ENCODE measurements at regions not wholly inside any gene's neighbourhood (a gene's known extent, or its start where the extent isn't known, plus 50 kb on each side); places are given as distances from the start of the nearest gene placed in this dataset.
"Not testable (repeated sequence)": the region's sequence is repeated elsewhere in the genome, so short reads cannot be mapped to it uniquely, and the experiment has no call there.

GRCh38 chr1:157319567-157319966, 181.4 kb upstream of the ETV3 start:
- peaks cover 20% of the 10 kb centered on the region for H3K27me3 ChIP-seq (ENCODE audit: low read depth, low read length)
- H2AFZ ChIP-seq (ENCODE audit: low read depth, low read length), result no peak overlapping the region
- TF ChIP-seq EZH2phosphoT487 (IDR thresholded peaks at IDR 0.05; ENCODE audit: low read depth), result no peak
- TF ChIP-seq CTCF (IDR thresholded peaks at IDR 0.05; ENCODE audit: low read depth, low read length), result no peak
- H3K79me2 ChIP-seq (ENCODE audit: low read length), result no peaks in the 10 kb centered on the region
- no peak overlapping the region for H3K4me3 ChIP-seq (ENCODE audit: low read length)
- no peak overlapping the region for H3K27ac ChIP-seq (ENCODE audit: low read length)
- H3K9me3 ChIP-seq (ENCODE audit: insufficient read depth, low read length), result peaks cover 4% of the 10 kb centered on the region; the same call in 1 of the 2 replicates
- no peaks in the 10 kb centered on the region for H4K20me1 ChIP-seq (ENCODE audit: insufficient read depth, low read length)
- H3K4me1 ChIP-seq (ENCODE audit: low read length), result no peaks in the 10 kb centered on the region
- no peaks in the 10 kb centered on the region for H3K36me3 ChIP-seq (replicated peaks; ENCODE audit: low read depth, low read length)
- no peak overlapping the region for H3K9ac ChIP-seq (ENCODE audit: low read length)
- H3K4me2 ChIP-seq (ENCODE audit: low read length), result no peak overlapping the region

GRCh38 chr1:157317229-157317628, 179.0 kb upstream of the ETV3 start:
- H4K20me1 ChIP-seq (ENCODE audit: insufficient read depth, low read length); H3K4me3 ChIP-seq (ENCODE audit: low read length); H3K27me3 ChIP-seq (ENCODE audit: low read depth, low read length); H3K9ac ChIP-seq (ENCODE audit: low read length); H3K9me3 ChIP-seq (ENCODE audit: insufficient read depth, low read length); H3K27ac ChIP-seq (ENCODE audit: low read length); H2AFZ ChIP-seq (ENCODE audit: low read depth, low read length); H3K36me3 ChIP-seq (replicated peaks; ENCODE audit: low read depth, low read length); H3K4me2 ChIP-seq (ENCODE audit: low read length); H3K79me2 ChIP-seq (ENCODE audit: low read length): not testable (repeated sequence)
- peaks cover 20% of the 10 kb centered on the region for H3K4me1 ChIP-seq (ENCODE audit: low read length)

GRCh38 chr1:157315544-157315943, 177.3 kb upstream of the ETV3 start:
- Histone ChIP-seq H3K9me3 (ENCODE audit: insufficient read depth, low read length) (peaks cover 4% of the 10 kb centered on the region; the same call in 1 of the 2 replicates), H3K4me1 (ENCODE audit: low read length) (peaks cover 37% of the 10 kb centered on the region), H3K4me3 (ENCODE audit: low read length) (no peak overlapping the region), H3K27me3 (ENCODE audit: low read depth, low read length) (peaks cover 4% of the 10 kb centered on the region; the same call in 1 of the 2 replicates), H2AFZ (ENCODE audit: low read depth, low read length) (no peak overlapping the region), H3K4me2 (ENCODE audit: low read length) (no peak overlapping the region), H3K27ac (ENCODE audit: low read length) (no peak overlapping the region), H4K20me1 (ENCODE audit: insufficient read depth, low read length) (no peaks in the 10 kb centered on the region), H3K79me2 (ENCODE audit: low read length) (no peaks in the 10 kb centered on the region), H3K36me3 (replicated peaks; ENCODE audit: low read depth, low read length) (no peaks in the 10 kb centered on the region), H3K9ac (ENCODE audit: low read length) (no peak overlapping the region)
- TF ChIP-seq CTCF (IDR thresholded peaks at IDR 0.05; ENCODE audit: low read depth, low read length), result no peak
- TF ChIP-seq EZH2phosphoT487 (IDR thresholded peaks at IDR 0.05; ENCODE audit: low read depth), result no peak

GRCh38 chr1:157314408-157314807, 176.2 kb upstream of the ETV3 start:
- Histone ChIP-seq H3K4me3 (ENCODE audit: low read length) (no peak overlapping the region), H4K20me1 (ENCODE audit: insufficient read depth, low read length) (no peaks in the 10 kb centered on the region), H3K4me1 (ENCODE audit: low read length) (peaks cover 47% of the 10 kb centered on the region), H2AFZ (ENCODE audit: low read depth, low read length) (no peak overlapping the region), H3K4me2 (ENCODE audit: low read length) (no peak overlapping the region), H3K27me3 (ENCODE audit: low read depth, low read length) (peaks cover 12% of the 10 kb centered on the region), H3K9me3 (ENCODE audit: insufficient read depth, low read length) (no peaks in the 10 kb centered on the region; the same call in 1 of the 2 replicates), H3K36me3 (replicated peaks; ENCODE audit: low read depth, low read length) (no peaks in the 10 kb centered on the region), H3K9ac (ENCODE audit: low read length) (no peak overlapping the region), H3K79me2 (ENCODE audit: low read length) (no peaks in the 10 kb centered on the region), H3K27ac (ENCODE audit: low read length) (no peak overlapping the region)
- TF ChIP-seq CTCF (IDR thresholded peaks at IDR 0.05; ENCODE audit: low read depth, low read length) (no peak), EZH2phosphoT487 (IDR thresholded peaks at IDR 0.05; ENCODE audit: low read depth) (no peak)

All from OCI-LY3 (cell line).